Lung (tissue), 11 donors: ENCODE measurements at regions not wholly inside any gene's neighbourhood (a gene's known extent, or its start where the extent isn't known, plus 50 kb on each side); places are given as distances from the start of the nearest gene placed in this dataset.

Source experiments
- ATAC-seq: fragments of 200-7000 bp; cut with Tn5 transposase; one replicate; pipeline ENCODE4 v1.9.1; 2020; ENCODE audit warnings: moderate number of reproducible peaks; ENCODE audit not compliant: insufficient read depth, low FRiP score
- DNase-seq, 3 donors: peaks; one replicate each; pipeline ENCODE4 v3.0.0-alpha.2; 2013 to 2017
- H3K27ac ChIP-seq, 2 donors: one replicate each; pipeline ENCODE4 v1.5.1; 2013; ENCODE audit warnings: mild to moderate bottlenecking in 2 of 2, moderate library complexity in 2 of 2, control low read depth in 1 of 2, inconsistent platforms in 1 of 2, low read depth in 1 of 2, low read length in 1 of 2
- H3K27me3 ChIP-seq, 3 donors: one replicate each; pipeline ENCODE4 v1.5.1; 2013; ENCODE audit warnings: low read length in 2 of 3; ENCODE audit not compliant: control insufficient read depth in 3 of 3, insufficient read depth in 3 of 3
- H3K36me3 ChIP-seq, 4 donors: one replicate each; pipeline ENCODE4 v1.5.1; 2013; ENCODE audit warnings: low read length in 4 of 4, mild to moderate bottlenecking in 1 of 4, moderate library complexity in 1 of 4; ENCODE audit not compliant: control insufficient read depth in 4 of 4, insufficient read depth in 4 of 4
- H3K4me1 ChIP-seq, 5 donors: one replicate each; pipeline ENCODE4 v1.5.1; 2013; ENCODE audit warnings: low read length in 5 of 5, mild to moderate bottlenecking in 2 of 5, moderate library complexity in 1 of 5; ENCODE audit not compliant: control insufficient read depth in 5 of 5, insufficient read depth in 5 of 5
- H3K4me3 ChIP-seq: one replicate; pipeline ENCODE4 v1.5.1; 2013; ENCODE audit warnings: mild to moderate bottlenecking, control low read depth, moderate library complexity
- H3K9ac ChIP-seq, 2 donors: one replicate each; pipeline ENCODE4 v1.5.1; 2013; ENCODE audit warnings: low read length in 2 of 2, control low read depth in 1 of 2; ENCODE audit not compliant: insufficient read depth in 1 of 2
- H3K9me3 ChIP-seq, 4 donors: one replicate each; pipeline ENCODE4 v1.5.1; 2013; ENCODE audit warnings: low read length in 3 of 4, mild to moderate bottlenecking in 1 of 4, moderate library complexity in 1 of 4; ENCODE audit not compliant: control insufficient read depth in 4 of 4, insufficient read depth in 3 of 4
- CTCF ChIP-seq: IDR thresholded peaks from 2 replicates; pipeline ENCODE4 v1.5.1; 2012; ENCODE audit warnings: mild to moderate bottlenecking; ENCODE audit errors: control extremely low read depth, extremely low read depth
- WGBS, 2 donors: extraction: QIAGEN DNeasy Blood & Tissue Kit; methylation state at CpG; one replicate each; pipeline ENCODE4 v1.1.7; 2013; 5-methylcytosine and 5-hydroxymethylcytosine counted together
- donor health status: control.
- donor health status: control.
- donor health status: Bipolar disorder and iron deficiency.
- donor health status: healthy.
- donor health status: DM: yes; HTN: yes; CAD: no.

- no peak for DNase-seq
- H3K4me3 ChIP-seq = no peak overlapping the region
- no peak for TF ChIP-seq CTCF
- H3K9ac ChIP-seq = no peak overlapping the region
- no peak overlapping the region for H3K27ac ChIP-seq
- no peak for ATAC-seq
- no peaks in the 10 kb centered on the region for H3K27me3 ChIP-seq
- H3K4me1 ChIP-seq = peaks cover 0 to 5% (median 1%) of the 10 kb centered on the region in 5 donors
- peaks cover 0 to 1% (median 0%) of the 10 kb centered on the region in 4 donors for H3K9me3 ChIP-seq
- no peaks in the 10 kb centered on the region for H3K36me3 ChIP-seq
Observed at GRCh38 chr2:19078709-19079108, 279.7 kb downstream of the OSR1 start.

GRCh38 chr2:19073522-19073921 lies 284.9 kb downstream of the OSR1 start:
- Histone ChIP-seq H3K4me3 (no peak overlapping the region), H3K36me3 (no peaks in the 10 kb centered on the region), H3K27ac (no peak overlapping the region), H3K4me1 (peaks cover 0 to 14% (median 3%) of the 10 kb centered on the region in 5 donors), H3K9me3 (peaks cover 0 to 2% (median 0%) of the 10 kb centered on the region in 4 donors), H3K9ac (no peak overlapping the region), H3K27me3 (no peaks in the 10 kb centered on the region)
- no peak for DNase-seq
- ATAC-seq = no peak
- TF ChIP-seq CTCF = no peak
- 81 to 91% methylated on average over 4 of the region's 4 CpGs for WGBS, 2 donors

- no peak overlapping the region for H3K4me3 ChIP-seq
- no peak for TF ChIP-seq CTCF
- ATAC-seq (no peak), DNase-seq (no peak)
- 85 to 94% methylated on average over 2 of the region's 2 CpGs for WGBS, 2 donors
- no peaks in the 10 kb centered on the region for H3K36me3 ChIP-seq
- H3K9me3 ChIP-seq = peaks cover 0 to 2% (median 0%) of the 10 kb centered on the region in 4 donors
- H3K9ac ChIP-seq = no peak overlapping the region
- H3K27ac ChIP-seq = no peak overlapping the region
- H3K4me1 ChIP-seq = peaks cover 0 to 22% (median 3%) of the 10 kb centered on the region in 5 donors
- H3K27me3 ChIP-seq = no peaks in the 10 kb centered on the region
Observed at GRCh38 chr2:19072161-19072560, 286.3 kb downstream of the OSR1 start.

- Histone ChIP-seq H3K27ac (no peak overlapping the region), H3K27me3 (no peaks in the 10 kb centered on the region), H3K9me3 (peaks cover 0 to 2% (median 0%) of the 10 kb centered on the region in 4 donors), H3K4me1 (peaks cover 0 to 22% (median 3%) of the 10 kb centered on the region in 5 donors), H3K4me3 (no peak overlapping the region), H3K9ac (no peak overlapping the region), H3K36me3 (no peaks in the 10 kb centered on the region)
- TF ChIP-seq CTCF = no peak
- DNase-seq = peak; percentile 74 to 97 (median 94)
- no peak for ATAC-seq
- 51 to 83% methylated on average over 4 of the region's 4 CpGs for WGBS, 2 donors
Observed at GRCh38 chr2:19070886-19071285, 287.5 kb downstream of the OSR1 start.
